Stimulated activated CD8-positive, alpha-beta memory T cell treated with anti-CD3 and anti-CD28 coated beads, Interleukin-12 subunit alpha, Interleukin-12 subunit beta, amount 100 ng/mL, for 24 hours (primary cell): ENCODE measurements at regions not wholly inside any gene's neighbourhood (a gene's known extent, or its start where the extent isn't known, plus 50 kb on each side); places are given as distances from the start of the nearest gene placed in this dataset.
"Not testable (repeated sequence)": the region's sequence is repeated elsewhere in the genome, so short reads cannot be mapped to it uniquely, and the experiment has no call there.

Source experiments
- DNase-seq: peaks from one replicate; pipeline ENCODE4 v3.0.0-alpha.2; 2020; ENCODE audit errors: extremely low read depth

DNA sequence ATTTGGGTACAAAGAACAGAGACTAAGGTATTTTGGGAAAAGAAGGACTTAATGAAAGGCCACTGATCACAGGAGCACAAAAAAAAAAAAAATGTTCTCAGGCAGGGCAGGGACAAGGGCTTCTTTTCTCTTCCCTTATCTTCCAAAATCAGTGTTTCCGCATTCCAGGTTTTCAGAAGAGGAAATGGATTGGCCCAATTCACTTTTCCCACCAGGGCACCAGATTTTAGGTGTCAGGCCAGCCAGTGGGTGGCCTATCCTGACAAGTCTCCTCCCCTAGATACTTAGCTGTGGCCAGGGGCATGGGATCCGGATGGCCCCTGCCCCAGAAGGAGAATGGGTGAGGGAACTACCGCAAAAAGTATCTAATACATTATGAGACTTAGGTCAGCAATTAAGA, 88.9 kb upstream of the WAC start:
- no peak for DNase-seq

GRCh38 chr10:28445516-28445915, 87.4 kb upstream of the WAC start:
- no peak for DNase-seq

DNA sequence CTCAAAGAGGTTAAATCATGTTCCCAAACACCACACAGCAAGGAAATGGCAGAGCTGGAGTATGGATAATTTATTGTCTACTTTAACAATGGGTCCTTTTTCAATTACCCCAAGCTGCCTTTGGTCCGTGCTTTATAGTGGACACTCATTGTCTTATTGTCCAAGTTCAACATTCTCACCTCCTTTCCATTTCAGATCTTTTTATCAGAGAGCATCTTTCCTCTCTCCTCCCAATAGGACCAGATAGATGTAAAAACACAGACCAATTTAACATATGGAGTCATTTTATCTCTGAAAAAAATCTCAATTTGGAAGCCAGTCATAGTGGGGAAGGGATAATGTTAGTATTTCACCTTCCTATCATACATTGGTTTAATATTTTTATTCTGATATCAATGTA, 83.5 kb upstream of the WAC start:
- no peak for DNase-seq

- DNase-seq = no peak
Measured at GRCh38 chr10:28449926-28450325, 83.0 kb upstream of the WAC start.

DNA sequence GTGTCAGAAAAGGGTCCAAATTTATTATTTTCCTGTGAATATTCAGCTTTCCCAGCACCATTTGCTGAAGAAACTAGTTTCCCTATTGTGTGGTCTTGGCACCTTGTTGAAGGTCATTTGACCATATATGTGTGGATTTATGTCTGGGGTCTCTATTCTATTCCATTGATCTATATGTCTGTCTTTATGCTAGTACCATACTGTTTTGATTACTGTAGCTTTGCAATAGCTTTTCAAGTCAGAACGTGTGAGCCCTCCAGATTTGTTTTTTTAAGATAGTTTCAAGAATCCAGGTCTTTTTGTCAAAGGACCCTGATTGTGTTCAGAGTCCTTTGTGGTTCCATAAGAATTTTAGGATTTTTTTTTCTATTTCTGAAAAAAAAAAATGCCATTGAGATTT, 79.0 kb upstream of the WAC start:
- DNase-seq = no peak

DNA sequence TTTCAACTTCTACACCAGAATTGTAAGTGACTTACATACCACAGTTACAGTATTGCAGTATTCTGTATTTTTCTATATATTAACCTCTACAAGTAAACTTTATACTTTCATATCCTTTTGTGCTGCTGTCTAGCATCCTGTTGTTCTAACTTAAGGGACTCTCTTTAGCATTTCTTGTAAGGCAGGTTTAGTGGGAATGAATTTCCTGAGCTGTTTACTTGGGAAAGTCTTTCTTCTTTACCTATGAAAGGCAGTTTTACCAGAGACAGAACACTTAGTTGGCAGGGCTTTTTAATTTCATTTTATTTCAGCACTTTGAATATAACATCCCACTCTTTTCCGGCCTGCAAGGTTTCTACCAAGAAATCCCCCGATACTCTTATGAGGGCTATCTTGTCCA, 75.8 kb upstream of the WAC start:
- DNase-seq = no peak

DNA sequence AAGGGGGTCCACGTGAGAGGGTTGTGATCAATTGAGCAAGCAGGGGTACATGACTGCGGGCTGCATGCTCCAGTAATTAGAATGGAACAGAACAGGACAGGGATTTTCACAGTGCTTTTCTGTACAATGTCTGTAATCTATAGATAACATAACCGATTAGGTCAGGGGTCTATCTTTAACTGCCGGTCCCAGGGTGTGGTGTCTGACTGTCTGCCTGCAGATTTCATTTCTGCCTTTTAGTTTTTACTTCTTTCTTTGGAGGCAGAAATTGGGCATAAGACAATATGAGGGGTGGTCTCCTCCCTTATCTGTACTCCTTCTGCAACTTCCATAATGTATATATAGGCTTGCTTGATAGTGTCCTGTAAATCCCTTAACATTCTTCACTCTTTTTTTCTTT, 75.0 kb upstream of the WAC start:
- DNase-seq = not testable (repeated sequence)

GRCh38 chr10:28459453-28460144, 73.3 kb upstream of the WAC start:
- DNase-seq = no peak

- no peak for DNase-seq
Measured at GRCh38 chr10:28463141-28463540, 69.8 kb upstream of the WAC start.

DNA sequence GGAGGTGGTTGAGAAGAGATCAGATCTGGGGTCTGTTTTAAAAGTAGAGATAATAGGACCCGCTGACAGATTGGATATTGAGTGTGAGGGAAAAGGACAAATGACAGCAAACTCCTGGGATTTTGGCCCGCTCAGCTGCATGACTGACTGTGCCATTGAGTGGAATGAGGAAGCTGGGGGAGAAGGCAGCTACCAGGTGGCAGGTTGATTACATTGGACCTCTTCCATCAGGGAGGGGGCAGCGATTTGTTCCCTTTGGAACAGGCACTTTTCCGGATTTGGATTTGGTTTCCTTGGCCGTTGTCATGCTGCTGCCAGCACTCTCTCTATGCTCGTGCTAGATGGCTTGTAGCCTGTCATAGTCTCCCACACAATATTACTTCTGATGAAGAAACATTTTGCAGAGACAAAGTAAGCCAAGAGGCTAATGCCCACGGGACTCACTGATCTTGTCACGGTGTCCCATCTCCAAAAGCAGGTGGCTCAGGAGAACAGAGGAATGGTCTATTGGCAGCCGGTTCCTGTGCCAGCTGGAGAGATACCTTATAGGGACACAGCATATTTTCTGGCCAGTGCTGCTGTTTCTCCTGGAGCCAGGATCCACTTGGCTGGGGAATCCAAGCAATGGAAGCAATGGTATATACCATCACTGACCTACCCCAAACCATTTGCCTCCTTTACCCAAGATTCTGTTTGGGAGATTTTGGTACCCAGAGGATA, 69.1 kb upstream of the WAC start:
- no peak for DNase-seq

DNA sequence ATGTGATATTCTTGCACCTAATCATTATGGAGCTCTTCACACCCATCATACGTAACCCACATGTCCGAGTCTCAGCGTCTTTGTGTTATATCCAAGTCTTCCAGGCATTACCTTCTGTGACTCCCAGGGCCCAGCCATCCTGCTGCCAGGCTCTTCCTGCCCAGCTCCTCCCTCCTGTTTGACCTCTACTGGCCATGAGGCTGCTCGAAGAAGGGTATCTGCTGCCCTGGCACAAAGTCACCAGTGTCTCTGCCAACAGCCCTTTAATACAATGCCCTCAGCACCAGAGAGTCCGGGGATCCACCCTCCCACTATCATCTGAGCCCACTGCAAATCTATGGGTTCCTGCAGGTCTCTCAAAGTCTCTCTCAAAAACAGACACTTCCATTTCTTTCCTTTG, 65.3 kb upstream of the WAC start:
- no peak for DNase-seq

GRCh38 chr10:28468707-28469483, 64.0 kb upstream of the WAC start:
- DNase-seq = no peak

- DNase-seq = no peak
Measured at GRCh38 chr10:28470873-28471651, 61.9 kb upstream of the WAC start.

DNA sequence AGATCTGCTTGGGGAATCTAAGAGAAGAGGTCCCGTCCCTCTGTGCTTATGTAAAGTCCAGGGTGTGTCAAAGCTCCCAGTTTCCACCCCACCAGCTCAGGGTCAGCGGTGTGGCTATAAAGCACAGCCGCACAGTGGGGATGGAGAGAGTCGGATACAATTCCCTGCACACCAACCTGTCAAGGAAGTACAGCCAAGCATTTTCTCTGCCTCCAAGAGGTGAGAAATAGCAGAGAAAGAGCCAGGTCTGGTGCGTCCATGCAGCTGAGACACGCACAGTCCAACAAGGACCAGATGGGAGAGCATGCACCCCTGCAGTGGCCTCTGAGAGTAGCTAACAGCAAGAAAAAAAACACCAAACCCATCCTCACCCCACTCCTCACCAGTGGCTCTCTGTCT, 61.3 kb upstream of the WAC start:
- no peak for DNase-seq

- no peak for DNase-seq
Measured at GRCh38 chr10:28478646-28479045, 54.3 kb upstream of the WAC start.

- no peak for DNase-seq
Measured at GRCh38 chr10:28479425-28479865, 53.5 kb upstream of the WAC start.

- DNase-seq = no peak
Measured at GRCh38 chr10:28479927-28480627, 52.8 kb upstream of the WAC start.

DNA sequence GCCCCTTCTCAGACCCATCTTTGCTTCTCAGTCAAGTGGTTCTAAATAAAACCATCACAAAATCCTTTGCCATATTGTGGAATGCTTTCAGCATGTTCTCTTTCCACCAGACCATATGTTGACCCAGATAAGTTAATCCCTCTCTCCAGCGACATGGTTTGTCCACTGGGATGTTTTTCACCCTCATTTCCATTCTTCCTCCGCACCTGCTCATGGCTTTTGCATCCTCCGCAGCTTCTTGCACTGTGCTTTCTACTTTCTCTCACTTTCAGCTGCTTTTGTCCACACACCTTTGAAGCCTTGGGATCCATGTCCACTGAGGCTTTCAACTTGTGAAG, 52.3 kb upstream of the WAC start:
- no peak for DNase-seq

- DNase-seq = not testable (repeated sequence)
Measured at GRCh38 chr10:28481346-28481745, 51.6 kb upstream of the WAC start.

GRCh38 chr10:28481968-28482367, 51.0 kb upstream of the WAC start:
- no peak for DNase-seq
